H9 (cell line): ENCODE measurements at regions not wholly inside any gene's neighbourhood (a gene's known extent, or its start where the extent isn't known, plus 50 kb on each side); places are given as distances from the start of the nearest gene placed in this dataset.

Experiments used
- DNase-seq: peaks from one replicate; pipeline ENCODE4 v3.0.0-alpha.2; 2017
- H2AFZ ChIP-seq: one replicate; pipeline ENCODE4 v1.6.1; 2013; ENCODE audit warnings: mild to moderate bottlenecking, low read length, control low read depth, moderate library complexity
- H2AK5ac ChIP-seq: 2 replicates; pipeline ENCODE4 v1.6.1; 2013; ENCODE audit warnings: low read length, control low read depth, mixed read lengths; ENCODE audit not compliant: insufficient read length
- H2BK120ac ChIP-seq: one replicate; pipeline ENCODE4 v1.6.1; 2013; ENCODE audit warnings: low read depth, mild to moderate bottlenecking, low read length, control low read depth, inconsistent platforms; ENCODE audit not compliant: poor library complexity, severe bottlenecking
- H2BK12ac ChIP-seq: 2 replicates; pipeline ENCODE4 v1.6.1; 2013; ENCODE audit warnings: low read length, control low read depth, mixed read lengths, low read depth; ENCODE audit not compliant: insufficient read length
- H2BK15ac ChIP-seq: 2 replicates; pipeline ENCODE4 v1.6.1; 2013; ENCODE audit warnings: low read depth, low read length, control low read depth
- H2BK20ac ChIP-seq: one replicate; pipeline ENCODE4 v1.6.1; 2013; ENCODE audit warnings: low read depth, mild to moderate bottlenecking, low read length, control low read depth, inconsistent platforms; ENCODE audit not compliant: poor library complexity, severe bottlenecking
- H2BK5ac ChIP-seq: 2 replicates; pipeline ENCODE4 v1.6.1; 2013; ENCODE audit warnings: low read length, control low read depth, mixed read lengths; ENCODE audit not compliant: insufficient read length
- H3K14ac ChIP-seq: 2 replicates; pipeline ENCODE4 v1.6.1; 2013; ENCODE audit warnings: low read length, control low read depth; ENCODE audit not compliant: insufficient read depth
- H3K18ac ChIP-seq: 2 replicates; pipeline ENCODE4 v1.6.1; 2013; ENCODE audit warnings: low read depth, mild to moderate bottlenecking, mixed read lengths, low read length, control low read depth; ENCODE audit not compliant: insufficient read length
- H3K23ac ChIP-seq: 2 replicates; pipeline ENCODE4 v1.6.1; 2013; ENCODE audit warnings: low read length, control low read depth, mixed read lengths, low read depth; ENCODE audit not compliant: insufficient read length
- H3K23me2 ChIP-seq: 2 replicates; pipeline ENCODE4 v1.6.1; 2013; ENCODE audit warnings: low read depth, mild to moderate bottlenecking, mixed read lengths, low read length, control low read depth; ENCODE audit not compliant: insufficient read length, poor library complexity, severe bottlenecking
- H3K27ac ChIP-seq: 2 replicates; pipeline ENCODE4 v1.5.1; 2013; ENCODE audit warnings: low read length, control low read depth, mixed read lengths, low read depth; ENCODE audit not compliant: insufficient read length
- H3K27me3 ChIP-seq: 2 replicates; pipeline ENCODE4 v1.6.1; 2013; ENCODE audit warnings: low read length, control low read depth, inconsistent platforms; ENCODE audit not compliant: insufficient read depth
- H3K4ac ChIP-seq: 2 replicates; pipeline ENCODE4 v1.6.1; 2013; ENCODE audit warnings: low read depth, mild to moderate bottlenecking, control low read depth, inconsistent platforms, low read length, moderate library complexity
- H3K4me1 ChIP-seq: 2 replicates; pipeline ENCODE4 v1.6.1; 2013; ENCODE audit warnings: low read length, control low read depth, inconsistent platforms; ENCODE audit not compliant: insufficient read depth
- H3K4me2 ChIP-seq: 2 replicates; pipeline ENCODE4 v1.6.1; 2013; ENCODE audit warnings: low read length, control low read depth, mixed read lengths; ENCODE audit not compliant: insufficient read length, insufficient read depth
- H3K56ac ChIP-seq: 2 replicates; pipeline ENCODE4 v1.6.1; 2013; ENCODE audit warnings: low read depth, mild to moderate bottlenecking, mixed read lengths, low read length, control low read depth; ENCODE audit not compliant: insufficient read length
- H3K79me1 ChIP-seq: 2 replicates; pipeline ENCODE4 v1.6.1; 2013; ENCODE audit warnings: low read depth, mild to moderate bottlenecking, moderate library complexity, low read length, control low read depth, inconsistent platforms; ENCODE audit not compliant: insufficient read depth, poor library complexity, severe bottlenecking
- H3K79me2 ChIP-seq: 2 replicates; pipeline ENCODE4 v1.6.1; 2013; ENCODE audit warnings: low read length, control low read depth, inconsistent platforms; ENCODE audit not compliant: insufficient read depth
- H3K9ac ChIP-seq: 2 replicates; pipeline ENCODE4 v1.6.1; 2013; ENCODE audit warnings: low read length, control low read depth, mixed read lengths; ENCODE audit not compliant: insufficient read length; ENCODE audit errors: extremely low read depth
- H3K9me3 ChIP-seq: one replicate; pipeline ENCODE4 v1.6.1; 2013; ENCODE audit warnings: low read depth, low read length, inconsistent platforms; ENCODE audit not compliant: control insufficient read depth
- H3T11ph ChIP-seq: one replicate; pipeline ENCODE4 v1.6.1; 2013; ENCODE audit warnings: mild to moderate bottlenecking, low read length, control low read depth, inconsistent platforms
- H4K20me1 ChIP-seq: one replicate; pipeline ENCODE4 v1.6.1; 2013; ENCODE audit not compliant: control insufficient read depth, insufficient read length, insufficient read depth
- H4K5ac ChIP-seq: 2 replicates; pipeline ENCODE4 v1.6.1; 2013; ENCODE audit warnings: low read depth, mild to moderate bottlenecking, mixed read lengths, low read length, control low read depth; ENCODE audit not compliant: insufficient read length
- H4K8ac ChIP-seq: replicated peaks from 2 replicates; pipeline ENCODE4 v1.6.1; 2013; ENCODE audit warnings: low read length, control low read depth, mixed read lengths, low read depth; ENCODE audit not compliant: insufficient read length
- H4K91ac ChIP-seq: 2 replicates; pipeline ENCODE4 v1.6.1; 2013; ENCODE audit warnings: low read depth, mild to moderate bottlenecking, moderate library complexity, mixed read lengths, low read length, control low read depth; ENCODE audit not compliant: insufficient read length
- H3K27ac Mint-ChIP-seq, 3 experiments: 2 replicates in 2 of 3; 3 replicates in 1 of 3; pipeline ENCODE4 v1.8.0; 2020 to 2021; ENCODE audit warnings: mixed read lengths in 3 of 3, mild to moderate bottlenecking in 1 of 3, moderate library complexity in 1 of 3
- H3K27me3 Mint-ChIP-seq: 2 replicates; pipeline ENCODE4 v1.8.0; 2021; ENCODE audit warnings: low read depth, mild to moderate bottlenecking, moderate library complexity, mixed read lengths
- H3K36me3 Mint-ChIP-seq, 3 experiments: 2 replicates in 2 of 3; 3 replicates in 1 of 3; pipeline ENCODE4 v1.8.0; 2020 to 2021; ENCODE audit warnings: low read depth in 3 of 3, mixed read lengths in 3 of 3; ENCODE audit not compliant: insufficient read depth in 1 of 3
- H3K4me1 Mint-ChIP-seq, 2 experiments: 2 replicates each; pipeline ENCODE4 v1.8.0; 2020; ENCODE audit warnings: mixed read lengths in 2 of 2
- H3K4me3 Mint-ChIP-seq, 2 experiments: 2 replicates in 1 of 2; 3 replicates in 1 of 2; pipeline ENCODE4 v1.8.0; 2020 to 2021; ENCODE audit warnings: mild to moderate bottlenecking in 2 of 2, mixed read lengths in 2 of 2, moderate library complexity in 1 of 2
- H3K9me3 Mint-ChIP-seq, 2 experiments: 2 replicates in 1 of 2; 3 replicates in 1 of 2; pipeline ENCODE4 v1.8.0; 2020; ENCODE audit warnings: mild to moderate bottlenecking in 2 of 2, mixed read lengths in 2 of 2, moderate library complexity in 1 of 2
- CTCF ChIP-seq: fragments of 200-600 bp; sonication (generic); conservative IDR thresholded peaks from 3 replicates; pipeline ENCODE4 v1.8.0; 2021; ENCODE audit warnings: antibody characterized with exemption, mild to moderate bottlenecking
- WGBS: extraction: QIAGEN DNeasy Blood & Tissue Kit; methylation state at CpG from one replicate; pipeline ENCODE4 v1.1.7; 2013; ENCODE audit warnings: missing lambda C conversion rate, low lambda C conversion rate, mixed read lengths; ENCODE audit not compliant: insufficient read length; ENCODE audit errors: extremely low coverage; 5-methylcytosine and 5-hydroxymethylcytosine counted together

- H3K56ac ChIP-seq, result no peak overlapping the region
- no peak overlapping the region for H3K9ac ChIP-seq
- no peaks in the 10 kb centered on the region for H3K27me3 Mint-ChIP-seq
- H3K23me2 ChIP-seq, result no peaks in the 10 kb centered on the region
- H3K9me3 Mint-ChIP-seq, result peaks cover 0 to 8% of the 10 kb centered on the region in 2 experiments; a peak in 3 of 5 replicates
- H4K20me1 ChIP-seq, result no peaks in the 10 kb centered on the region
- DNase-seq, result no peak
- no peaks in the 10 kb centered on the region for H3K27me3 ChIP-seq
- H3K36me3 Mint-ChIP-seq, result peaks cover 0 to 7% (median 1%) of the 10 kb centered on the region in 3 experiments; a peak in 3 of 7 replicates
- H3K14ac ChIP-seq, result no peak overlapping the region
- no peak overlapping the region for H3K27ac Mint-ChIP-seq
- no peak overlapping the region for H3K4ac ChIP-seq
- no peak overlapping the region for H4K91ac ChIP-seq
- no peak overlapping the region for H3K23ac ChIP-seq
- H2BK20ac ChIP-seq, result no peak overlapping the region
- no peak overlapping the region for H3T11ph ChIP-seq
- H2BK120ac ChIP-seq, result no peak overlapping the region
- no peaks in the 10 kb centered on the region for H3K9me3 ChIP-seq
- H4K5ac ChIP-seq, result no peak overlapping the region
- H4K8ac ChIP-seq, result no peak overlapping the region
- no peaks in the 10 kb centered on the region for H3K79me2 ChIP-seq
- no peak overlapping the region for H3K4me2 ChIP-seq
- no peak overlapping the region for H3K4me3 Mint-ChIP-seq
- H3K27ac ChIP-seq, result no peak overlapping the region
- no peak overlapping the region for H2AK5ac ChIP-seq
- H3K18ac ChIP-seq, result no peak overlapping the region
- no peaks in the 10 kb centered on the region for H3K4me1 ChIP-seq
- no peak for TF ChIP-seq CTCF
- H2BK15ac ChIP-seq, result no peak overlapping the region
- no peak overlapping the region for H2BK5ac ChIP-seq
- no CpG with 5 or more reads among the region's 4 CpGs for WGBS
- H2AFZ ChIP-seq, result no peak overlapping the region
- H3K79me1 ChIP-seq, result no peaks in the 10 kb centered on the region
- no peak overlapping the region for H2BK12ac ChIP-seq
- H3K4me1 Mint-ChIP-seq, result peaks cover 8% of the 10 kb centered on the region in 2 experiments
These were observed 600.3 kb downstream of the GBE1 start for GRCh38 chr3:81161100-81161499.
